ENCODE measurements at regions not wholly inside any gene's neighbourhood (a gene's known extent, or its start where the extent isn't known, plus 50 kb on each side); places are given as distances from the start of the nearest gene placed in this dataset.

DNA sequence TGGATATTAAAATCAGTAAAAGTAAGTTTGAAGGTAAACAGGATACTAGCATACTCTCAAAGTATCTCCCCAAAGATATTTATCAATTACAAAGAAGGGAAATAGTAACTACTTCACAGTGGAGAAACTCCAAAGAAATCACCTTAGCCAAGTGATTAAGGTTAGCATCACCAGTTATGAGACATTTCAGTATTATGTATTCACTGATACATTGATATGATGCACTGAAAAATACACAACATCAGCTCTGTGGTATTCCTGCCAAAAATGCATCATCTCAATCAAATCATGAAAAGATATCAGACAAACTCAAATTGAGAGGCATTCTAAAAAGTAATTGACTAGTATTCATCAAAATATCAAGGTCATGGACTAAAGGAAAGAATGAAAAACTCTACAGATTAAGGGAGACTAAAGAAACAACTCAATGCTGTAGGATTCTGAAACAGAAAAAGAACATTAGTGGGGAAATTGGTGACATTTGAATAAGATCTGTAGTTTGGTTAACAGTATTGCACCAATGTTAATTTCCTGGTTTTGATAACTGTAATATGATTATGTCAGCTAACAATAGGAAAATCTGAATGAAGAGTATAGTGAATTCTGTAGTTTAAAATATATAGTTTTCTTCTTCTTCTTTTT is 215.4 kb downstream of the UACA start:
- no peak overlapping the region for H3K4me3 ChIP-seq
- H3K4me1 ChIP-seq = no peaks in the 10 kb centered on the region
- DNase-seq (ENCODE audit: low spot score in 2 of 2) = no peak
- H3K9me3 ChIP-seq = no peaks in the 10 kb centered on the region
- no peak overlapping the region for H3K27ac ChIP-seq
- intact Hi-C loops (cut with DNase I; ENCODE audit: low total_unique reads) = no loop called here
- H3K36me3 ChIP-seq = no peaks in the 10 kb centered on the region
- TF ChIP-seq POLR2A (IDR thresholded peaks at IDR 0.05) = no peak
- TF ChIP-seq POLR2AphosphoS5 (IDR thresholded peaks at IDR 0.05) = no peak
- TF ChIP-seq, protein P1, sequence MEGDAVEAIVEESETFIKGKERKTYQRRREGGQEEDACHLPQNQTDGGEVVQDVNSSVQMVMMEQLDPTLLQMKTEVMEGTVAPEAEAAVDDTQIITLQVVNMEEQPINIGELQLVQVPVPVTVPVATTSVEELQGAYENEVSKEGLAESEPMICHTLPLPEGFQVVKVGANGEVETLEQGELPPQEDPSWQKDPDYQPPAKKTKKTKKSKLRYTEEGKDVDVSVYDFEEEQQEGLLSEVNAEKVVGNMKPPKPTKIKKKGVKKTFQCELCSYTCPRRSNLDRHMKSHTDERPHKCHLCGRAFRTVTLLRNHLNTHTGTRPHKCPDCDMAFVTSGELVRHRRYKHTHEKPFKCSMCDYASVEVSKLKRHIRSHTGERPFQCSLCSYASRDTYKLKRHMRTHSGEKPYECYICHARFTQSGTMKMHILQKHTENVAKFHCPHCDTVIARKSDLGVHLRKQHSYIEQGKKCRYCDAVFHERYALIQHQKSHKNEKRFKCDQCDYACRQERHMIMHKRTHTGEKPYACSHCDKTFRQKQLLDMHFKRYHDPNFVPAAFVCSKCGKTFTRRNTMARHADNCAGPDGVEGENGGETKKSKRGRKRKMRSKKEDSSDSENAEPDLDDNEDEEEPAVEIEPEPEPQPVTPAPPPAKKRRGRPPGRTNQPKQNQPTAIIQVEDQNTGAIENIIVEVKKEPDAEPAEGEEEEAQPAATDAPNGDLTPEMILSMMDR (IDR thresholded peaks at IDR 0.05) = no peak
- H3K27me3 ChIP-seq = no peaks in the 10 kb centered on the region

DNA sequence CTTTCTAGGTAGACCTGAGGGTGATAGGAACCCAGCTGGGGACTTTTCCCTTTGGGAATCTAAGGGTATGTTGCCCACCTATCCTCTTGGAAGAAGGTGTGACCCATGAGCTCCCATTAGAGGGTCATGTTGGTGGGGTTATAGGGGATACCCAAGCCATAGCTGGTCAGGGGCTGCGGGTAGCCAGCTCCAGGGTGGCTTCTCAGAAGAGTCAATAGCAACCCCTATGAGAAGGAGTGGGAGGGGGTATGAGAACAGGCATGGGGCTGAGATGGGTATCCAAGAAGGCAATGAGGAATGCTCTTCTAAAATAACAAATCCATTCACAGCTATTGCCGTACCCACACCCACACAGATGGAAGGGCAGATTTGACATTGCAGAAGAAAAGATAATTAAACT is 217.8 kb downstream of the UACA start:
- intact Hi-C loops (cut with DNase I; ENCODE audit: low total_unique reads) = no loop called here
- no peaks in the 10 kb centered on the region for H3K36me3 ChIP-seq
- no peak for DNase-seq (ENCODE audit: low spot score in 2 of 2)

DNA sequence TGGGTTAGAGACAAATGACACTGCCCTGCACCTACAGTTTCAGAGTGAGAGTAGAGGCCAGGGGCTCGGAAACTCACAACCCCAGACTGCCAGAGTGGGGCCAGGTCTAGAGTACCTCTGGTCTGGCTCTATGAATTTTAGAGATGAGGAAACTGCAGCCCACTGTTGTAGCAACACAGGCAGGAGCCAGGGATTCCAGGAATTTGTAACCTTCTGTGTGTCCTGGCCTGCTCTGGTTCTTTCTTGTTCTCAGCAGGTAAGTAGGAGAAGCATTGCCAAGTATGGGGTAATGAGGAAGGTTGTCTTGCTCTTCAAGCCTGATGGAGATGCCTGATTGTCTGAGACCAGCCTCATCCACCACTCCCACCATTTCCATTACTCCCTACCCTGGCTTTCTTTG is 221.8 kb downstream of the UACA start:
- Histone ChIP-seq H3K36me3 (no peaks in the 10 kb centered on the region), H3K4me3 (no peak overlapping the region), H3K27ac (no peak overlapping the region), H3K4me1 (no peaks in the 10 kb centered on the region), H3K9me3 (no peaks in the 10 kb centered on the region), H3K27me3 (no peaks in the 10 kb centered on the region)
- intact Hi-C loops (cut with DNase I; ENCODE audit: low total_unique reads) = no loop called here
- peak in 1 of 2 donors; percentile 8 for DNase-seq (ENCODE audit: low spot score in 2 of 2)
- TF ChIP-seq POLR2AphosphoS5 (IDR thresholded peaks at IDR 0.05) (no peak), POLR2A (IDR thresholded peaks at IDR 0.05) (no peak)

More for the DNA sequence above, 217.8 kb downstream of the UACA start:
- H3K4me3 ChIP-seq = no peak overlapping the region
- no peaks in the 10 kb centered on the region for H3K27me3 ChIP-seq
- TF ChIP-seq POLR2AphosphoS5 (IDR thresholded peaks at IDR 0.05) = no peak
- TF ChIP-seq, protein P1 (IDR thresholded peaks at IDR 0.05) = no peak
- TF ChIP-seq POLR2A (IDR thresholded peaks at IDR 0.05) = no peak
- H3K27ac ChIP-seq = no peak overlapping the region
- no peaks in the 10 kb centered on the region for H3K4me1 ChIP-seq
- H3K9me3 ChIP-seq = no peaks in the 10 kb centered on the region

DNA sequence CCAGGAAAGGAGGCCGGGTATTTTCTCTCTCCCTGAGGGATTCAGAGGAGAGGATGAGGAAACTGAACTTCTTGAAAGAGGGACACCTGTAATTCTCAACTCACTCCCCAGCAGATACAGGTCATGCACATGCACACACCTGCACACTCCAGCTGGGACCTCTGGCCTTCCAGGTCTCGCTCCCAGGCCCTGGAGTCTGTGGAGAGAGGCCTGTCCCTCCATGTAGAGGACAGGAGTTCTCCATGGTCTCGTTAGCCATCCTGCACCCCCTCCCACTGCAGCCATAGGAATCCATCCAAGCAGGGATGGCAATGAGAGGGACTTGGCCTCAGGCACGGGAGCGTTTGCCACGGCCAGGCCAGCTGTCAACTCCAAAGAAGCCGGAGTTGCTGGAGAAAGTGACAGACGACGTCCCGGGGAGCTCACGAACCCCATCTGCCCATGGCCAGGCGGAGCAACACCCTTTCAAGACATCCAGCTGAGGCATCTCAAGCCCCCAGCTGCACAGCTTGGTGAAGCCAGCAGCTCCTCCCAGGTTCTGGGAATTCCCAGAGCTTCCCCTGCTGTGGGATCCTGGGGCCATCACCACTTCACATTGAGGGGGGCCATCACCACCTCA is 223.3 kb downstream of the UACA start:
- no peak for DNase-seq (ENCODE audit: low spot score in 2 of 2)
- Histone ChIP-seq H3K4me1 (no peaks in the 10 kb centered on the region), H3K36me3 (no peaks in the 10 kb centered on the region), H3K4me3 (no peak overlapping the region), H3K27ac (no peak overlapping the region), H3K9me3 (no peaks in the 10 kb centered on the region), H3K27me3 (no peaks in the 10 kb centered on the region)
- TF ChIP-seq POLR2AphosphoS5 (IDR thresholded peaks at IDR 0.05) (no peak), POLR2A (IDR thresholded peaks at IDR 0.05) (no peak)
- TF ChIP-seq, protein P1 (IDR thresholded peaks at IDR 0.05) = no peak
- intact Hi-C loops (cut with DNase I; ENCODE audit: low total_unique reads) = no loop called here

DNA sequence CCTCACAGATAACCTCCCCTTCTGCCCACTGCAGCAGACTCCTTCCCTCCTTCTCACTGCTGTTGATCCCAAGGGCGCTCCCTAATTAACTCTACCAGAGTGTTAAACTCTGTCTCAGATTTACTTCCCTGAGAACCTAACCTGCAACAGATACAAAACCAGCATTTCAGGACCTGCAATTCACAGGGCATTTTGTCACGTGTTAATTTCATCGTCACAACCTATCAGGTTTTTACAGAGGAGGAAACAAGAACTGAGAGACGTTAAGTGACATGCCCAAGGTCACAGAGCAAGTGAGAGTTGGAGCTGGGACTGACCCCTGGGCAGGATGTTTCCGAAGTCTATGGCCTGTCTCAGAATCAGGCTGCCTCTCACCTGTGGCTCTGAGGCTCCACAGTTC is 223.9 kb downstream of the UACA start:
- Histone ChIP-seq H3K27me3 (no peaks in the 10 kb centered on the region), H3K27ac (no peak overlapping the region), H3K4me3 (no peak overlapping the region), H3K9me3 (no peaks in the 10 kb centered on the region), H3K4me1 (no peaks in the 10 kb centered on the region), H3K36me3 (no peaks in the 10 kb centered on the region)
- intact Hi-C loops (cut with DNase I; ENCODE audit: low total_unique reads) = no loop called here
- DNase-seq (ENCODE audit: low spot score in 2 of 2) = no peak
- TF ChIP-seq, protein P1 (IDR thresholded peaks at IDR 0.05) = no peak
- no peak for TF ChIP-seq POLR2A (IDR thresholded peaks at IDR 0.05)
